NCI-H1694 (cell line): ENCODE measurements at regions not wholly inside any gene's neighbourhood (a gene's known extent, or its start where the extent isn't known, plus 50 kb on each side); places are given as distances from the start of the nearest gene placed in this dataset.
"Not testable (repeated sequence)": the region's sequence is repeated elsewhere in the genome, so short reads cannot be mapped to it uniquely, and the experiment has no call there.

Experiments used
- DNase-seq: peaks from one replicate; lab custom pipeline; 2025; lab: John Stamatoyannopoulos, UW

- no peak for DNase-seq
Observed at GRCh38 chr7:156009569-156009968, 197.3 kb upstream of the SHH start.

GRCh38 chr7:156006876-156007275, 194.6 kb upstream of the SHH start:
- not testable (repeated sequence) for DNase-seq

GRCh38 chr7:156006024-156006423, 193.8 kb upstream of the SHH start:
- DNase-seq, result no peak

GRCh38 chr7:156005202-156005691, 193.0 kb upstream of the SHH start:
- no peak for DNase-seq

GRCh38 chr7:156004265-156005201, 192.3 kb upstream of the SHH start:
- no peak for DNase-seq

- no peak for DNase-seq
Observed at GRCh38 chr7:156003220-156004162, 191.2 kb upstream of the SHH start.

GRCh38 chr7:156002362-156003066, 190.3 kb upstream of the SHH start:
- no peak for DNase-seq

- no peak for DNase-seq
Observed at GRCh38 chr7:156001496-156002260, 189.4 kb upstream of the SHH start.

- DNase-seq, result no peak
Observed at GRCh38 chr7:156000601-156001396, 188.5 kb upstream of the SHH start.

- DNase-seq, result no peak
Observed at GRCh38 chr7:155999631-156000489, 187.6 kb upstream of the SHH start.

- DNase-seq, result no peak
Observed at GRCh38 chr7:155998766-155999630, 186.7 kb upstream of the SHH start.

- no peak for DNase-seq
Observed at GRCh38 chr7:155998328-155998691, 186.0 kb upstream of the SHH start.

GRCh38 chr7:155997431-155998327, 185.4 kb upstream of the SHH start:
- DNase-seq, result no peak

GRCh38 chr7:155996718-155997280, 184.5 kb upstream of the SHH start:
- DNase-seq, result no peak

- no peak for DNase-seq
Observed at GRCh38 chr7:155995183-155995612, 182.9 kb upstream of the SHH start.

- DNase-seq, result no peak
Observed at GRCh38 chr7:155994279-155994811, 182.1 kb upstream of the SHH start.
